A549 (cell line): ENCODE measurements at regions not wholly inside any gene's neighbourhood (a gene's known extent, or its start where the extent isn't known, plus 50 kb on each side); places are given as distances from the start of the nearest gene placed in this dataset.

Source experiments
- ATAC-seq, 2 experiments: fragments of 200-7000 bp in 1 of 2; fragments of >200 bp in 1 of 2; cut with Nextera tagmentation in 1 of 2; cut with Tn5 transposase in 1 of 2; 3 replicates each; pipeline versions ENCODE4 v1.8.0 to v1.9.1; 2018 to 2020; ENCODE audit warnings: mild to moderate bottlenecking in 1 of 2, moderate library complexity in 1 of 2
- CTCF ChIA-PET: fragments of 300-600 bp; sonication (Branson Sonifier 250); formaldehyde crosslinking; extraction: SDS; loops from one replicate; lab custom pipeline; 2021; ENCODE audit warnings: antibody characterized with exemption, inconsistent platforms; lab: Yijun Ruan, JAX
- POLR2A ChIA-PET: fragments of 350-600 bp; formaldehyde crosslinking; extraction: SDS; loops from one replicate; lab custom pipeline; 2021; ENCODE audit warnings: antibody characterized with exemption, inconsistent platforms; lab: Yijun Ruan, JAX
- DNase-seq, 2 experiments: peaks; one replicate each; pipeline versions ENCODE4 v3.0.0 to v3.0.0-alpha.2; 2011 to 2016; ENCODE audit warnings: low read depth in 1 of 2, low spot score in 1 of 2
- FAIRE-seq: peaks from 2 replicates; lab custom pipeline; 2011; peaks lifted over from hg19 to GRCh38; lab: Jason Lieb, UNC
- H3K27ac ChIP-seq, 2 experiments: fragments of >200 bp; sonication (Bioruptor Twin); formaldehyde crosslinking; 3 replicates each; pipeline ENCODE4 v1.5.1; 2016 to 2017
- H3K4me1 ChIP-seq: fragments of >200 bp; sonication (Bioruptor Twin); formaldehyde crosslinking; 3 replicates; pipeline ENCODE4 v1.6.1; 2016
- H3K4me2 ChIP-seq: fragments of >200 bp; sonication (Bioruptor Twin); formaldehyde crosslinking; 3 replicates; pipeline ENCODE4 v1.6.1; 2016
- H3K4me3 ChIP-seq: fragments of >200 bp; sonication (Bioruptor Twin); formaldehyde crosslinking; 3 replicates; pipeline ENCODE4 v1.5.1; 2016
- H3K9me3 ChIP-seq: fragments of >200 bp; sonication (Bioruptor Twin); formaldehyde crosslinking; 3 replicates; pipeline ENCODE4 v1.6.1; 2016
- CBX8 ChIP-seq: fragments of 200-600 bp; sonication (generic); IDR thresholded peaks from 2 replicates; pipeline ENCODE4 v1.6.1; 2016
- CHD4 ChIP-seq: fragments of 200-600 bp; sonication (generic); IDR thresholded peaks from 2 replicates; pipeline ENCODE4 v1.6.1; 2016; ENCODE audit warnings: antibody characterized with exemption, mild to moderate bottlenecking, borderline replicate concordance
- EP300 ChIP-seq, 2 experiments: fragments of >200 bp; sonication (Bioruptor Twin); formaldehyde crosslinking; IDR thresholded peaks; 2 replicates in 1 of 2; 3 replicates in 1 of 2; pipeline ENCODE4 v1.6.1; 2016 to 2017
- ESRRA ChIP-seq: fragments of 150-350 bp; IDR thresholded peaks from 2 replicates; pipeline ENCODE4 v1.6.1; 2014; ENCODE audit warnings: mild to moderate bottlenecking, low read length, borderline replicate concordance
- FOSB ChIP-seq: fragments of 250-450 bp; sonication (Bioruptor Pico); IDR thresholded peaks from 2 replicates; pipeline ENCODE4 v1.5.0; 2020; ENCODE audit warnings: mild to moderate bottlenecking, moderate library complexity
- HDAC2 ChIP-seq: fragments of 200-600 bp; sonication (generic); IDR thresholded peaks from 2 replicates; pipeline ENCODE4 v1.6.1; 2016
- JUN ChIP-seq, 2 experiments: fragments of >200 bp; sonication (Bioruptor Twin); formaldehyde crosslinking; IDR thresholded peaks; 2 replicates in 1 of 2; 3 replicates in 1 of 2; pipeline ENCODE4 v1.6.1; 2016 to 2017
- JUNB ChIP-seq: fragments of >200 bp; sonication (Bioruptor Twin); formaldehyde crosslinking; IDR thresholded peaks from 2 replicates; pipeline ENCODE4 v1.6.1; 2016
- MAFK ChIP-seq: fragments of 450-650 bp; IDR thresholded peaks from 2 replicates; pipeline ENCODE4 v1.6.1; 2014; ENCODE audit not compliant: partially characterized antibody
- MAZ ChIP-seq: fragments of 150-350 bp; IDR thresholded peaks from 2 replicates; pipeline ENCODE4 v1.6.1; 2014; ENCODE audit warnings: antibody characterized with exemption, low read depth, low read length, borderline replicate concordance
- POLR2AphosphoS2 ChIP-seq: conservative IDR thresholded peaks from 2 replicates; pipeline ENCODE4 v1.6.1; 2012; ENCODE audit warnings: low read length, improper control_type of control experiment, inconsistent platforms
- REST ChIP-seq: fragments of 200-600 bp; sonication (generic); IDR thresholded peaks from 2 replicates; pipeline ENCODE4 v1.6.1; 2016; ENCODE audit warnings: antibody characterized with exemption, mild to moderate bottlenecking, moderate library complexity
- RFX5 ChIP-seq: fragments of 450-650 bp; IDR thresholded peaks from 2 replicates; pipeline ENCODE4 v1.7.1; 2014; ENCODE audit warnings: antibody characterized with exemption, mild to moderate bottlenecking, moderate library complexity
- TP53 ChIP-seq: fragments of 250-450 bp; sonication (Bioruptor Pico); IDR thresholded peaks from 2 replicates; pipeline ENCODE4 v1.5.0; 2021; ENCODE audit warnings: mild to moderate bottlenecking, moderate library complexity
- ZNF302 ChIP-seq: fragments of 250-450 bp; sonication (Bioruptor Pico); IDR thresholded peaks from 2 replicates; pipeline ENCODE4 v1.9.0; 2021; ENCODE audit warnings: inconsistent platforms, mild to moderate bottlenecking, moderate library complexity
- ZSCAN20 ChIP-seq: fragments of 250-450 bp; sonication (Bioruptor Pico); IDR thresholded peaks from 2 replicates; pipeline ENCODE4 v1.8.0; 2022; ENCODE audit warnings: mild to moderate bottlenecking, moderate library complexity
- WGBS: methylation state at CpG from one replicate; pipeline ENCODE4 v1.1.6; 2017; ENCODE audit errors: missing lambda C conversion rate; 5-methylcytosine and 5-hydroxymethylcytosine counted together
- TF ChIP-seq, protein P1 (sequence below): fragments of >200 bp; sonication (Bioruptor Twin); formaldehyde crosslinking; IDR thresholded peaks from 3 replicates; pipeline ENCODE4 v1.6.1; 2016

DNA sequence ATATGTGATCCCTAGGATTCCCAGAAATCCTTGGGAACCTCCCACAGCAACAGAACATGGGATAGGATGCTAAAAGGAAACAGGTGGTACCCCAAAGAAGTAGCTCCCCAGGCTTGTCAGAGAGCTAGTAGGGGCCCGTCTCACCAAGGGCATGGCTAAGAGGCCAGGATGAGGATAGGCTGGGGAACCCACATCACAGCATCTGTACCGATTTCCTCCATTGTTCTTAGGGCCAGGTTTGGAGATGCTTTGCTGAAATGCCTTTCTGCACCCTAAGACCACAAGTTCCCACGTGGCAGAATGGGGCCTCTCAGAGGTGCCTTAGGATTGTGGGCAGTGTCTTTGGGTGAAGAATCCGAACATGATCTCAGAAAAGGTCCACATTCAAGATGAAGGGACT lies 169.5 kb downstream of the HS3ST3B1 start:
- no peaks in the 10 kb centered on the region for H3K9me3 ChIP-seq
- FAIRE-seq, result peak; percentile 13
- H3K4me1 ChIP-seq, result peaks cover 24% of the 10 kb centered on the region
- POLR2A ChIA-PET, result no interaction called here
- H3K4me2 ChIP-seq, result peak overlapping the region; percentile 24
- TF ChIP-seq JUNB, result no peak
- no peak for TF ChIP-seq HDAC2
- no peak overlapping the region for H3K4me3 ChIP-seq
- CTCF ChIA-PET, result no interaction called here
- WGBS, result 42% methylated on average over 4 of the region's 4 CpGs
- H3K27ac ChIP-seq, result peak overlapping the region; percentile 46 to 52; a peak in 5 of 6 replicates
- DNase-seq, result no peak
- no peak; a peak in 1 of 6 replicates for ATAC-seq

DNA sequence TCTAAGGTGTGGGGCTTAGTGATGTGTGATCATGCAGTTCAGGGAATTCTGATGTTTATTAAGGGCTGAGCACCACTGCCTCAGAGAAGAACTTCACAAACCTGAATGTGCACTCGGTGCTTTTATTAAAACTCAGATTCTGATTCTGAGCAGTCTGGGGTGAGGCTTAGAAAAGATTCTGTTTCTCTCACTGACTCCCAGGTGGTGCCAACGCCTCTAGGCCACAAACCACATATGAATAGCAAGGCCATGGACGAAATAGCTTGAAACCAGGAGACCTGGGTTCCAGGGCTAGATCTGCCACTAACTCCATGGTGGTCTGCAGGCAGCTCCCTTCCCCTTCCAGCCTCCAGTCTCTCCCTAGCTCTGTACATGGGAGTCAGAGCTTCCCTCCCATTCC lies 169.1 kb downstream of the HS3ST3B1 start:
- DNase-seq (no peak), FAIRE-seq (no peak), ATAC-seq (no peak; a peak in 1 of 6 replicates)
- Histone ChIP-seq H3K9me3 (no peaks in the 10 kb centered on the region), H3K27ac (peak overlapping the region in 1 of 2 experiments; percentile 46; a peak in 4 of 6 replicates), H3K4me1 (peaks cover 27% of the 10 kb centered on the region), H3K4me3 (no peak overlapping the region), H3K4me2 (no peak overlapping the region)
- POLR2A ChIA-PET, result no interaction called here
- TF ChIP-seq REST (no peak), RFX5 (no peak), JUN (IDR thresholded peaks at IDR 0.05) (no peak), CBX8 (no peak), EP300 (IDR thresholded peaks at IDR 0.05) (no peak), MAZ (no peak), POLR2AphosphoS2 (no peak), TP53 (CRISPR knock-in tag) (no peak), CHD4 (no peak)
- TF ChIP-seq, protein P1, sequence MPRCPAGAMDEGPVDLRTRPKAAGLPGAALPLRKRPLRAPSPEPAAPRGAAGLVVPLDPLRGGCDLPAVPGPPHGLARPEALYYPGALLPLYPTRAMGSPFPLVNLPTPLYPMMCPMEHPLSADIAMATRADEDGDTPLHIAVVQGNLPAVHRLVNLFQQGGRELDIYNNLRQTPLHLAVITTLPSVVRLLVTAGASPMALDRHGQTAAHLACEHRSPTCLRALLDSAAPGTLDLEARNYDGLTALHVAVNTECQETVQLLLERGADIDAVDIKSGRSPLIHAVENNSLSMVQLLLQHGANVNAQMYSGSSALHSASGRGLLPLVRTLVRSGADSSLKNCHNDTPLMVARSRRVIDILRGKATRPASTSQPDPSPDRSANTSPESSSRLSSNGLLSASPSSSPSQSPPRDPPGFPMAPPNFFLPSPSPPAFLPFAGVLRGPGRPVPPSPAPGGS, result no peak
- 76% methylated on average over 3 of the region's 3 CpGs for WGBS
- CTCF ChIA-PET, result no interaction called here

- ATAC-seq (no peak), DNase-seq (no peak), FAIRE-seq (peak; percentile 74)
- peaks cover 28% of the 10 kb centered on the region for H3K4me1 ChIP-seq
- H3K4me3 ChIP-seq, result no peak overlapping the region
- TF ChIP-seq ZNF302 (CRISPR knock-in tag) (no peak), MAFK (peak; percentile 77)
- no peak overlapping the region for H3K27ac ChIP-seq
- no peak overlapping the region for H3K4me2 ChIP-seq
- ChIA-PET POLR2A (no interaction called here), CTCF (no interaction called here)
- WGBS, result 67% methylated on average over 3 of the region's 3 CpGs
- no peaks in the 10 kb centered on the region for H3K9me3 ChIP-seq
Measured at GRCh38 chr17:14468858-14469257, 168.0 kb downstream of the HS3ST3B1 start.

- WGBS, result 51% methylated on average over 4 of the region's 4 CpGs
- H3K4me3 ChIP-seq, result no peak overlapping the region
- TF ChIP-seq ESRRA, result no peak
- TF ChIP-seq FOSB (CRISPR knock-in tag), result no peak
- TF ChIP-seq ZSCAN20, result no peak
- TF ChIP-seq, all 56 proteins: peak for 0
- H3K4me2 ChIP-seq, result no peak overlapping the region
- CTCF ChIA-PET, result interaction anchor here (1.3 kb wide), 1 partner anchor 159 kb away, joined by 3 read pairs; no protein-coding TSS in a partner anchor
- POLR2A ChIA-PET, result no interaction called here
- ATAC-seq (no peak), FAIRE-seq (no peak), DNase-seq (no peak)
- H3K27ac ChIP-seq, result no peak overlapping the region
- H3K9me3 ChIP-seq, result peaks cover 6% of the 10 kb centered on the region; the same call in 1 of the 3 replicates
- peaks cover 10% of the 10 kb centered on the region; the same call in 1 of the 3 replicates for H3K4me1 ChIP-seq
Measured at GRCh38 chr17:14461227-14461548, 160.3 kb downstream of the HS3ST3B1 start.
